ENCODE measurements at regions not wholly inside any gene's neighbourhood (a gene's known extent, or its start where the extent isn't known, plus 50 kb on each side); places are given as distances from the start of the nearest gene placed in this dataset.
"Not testable (repeated sequence)": the region's sequence is repeated elsewhere in the genome, so short reads cannot be mapped to it uniquely, and the experiment has no call there.

DNA sequence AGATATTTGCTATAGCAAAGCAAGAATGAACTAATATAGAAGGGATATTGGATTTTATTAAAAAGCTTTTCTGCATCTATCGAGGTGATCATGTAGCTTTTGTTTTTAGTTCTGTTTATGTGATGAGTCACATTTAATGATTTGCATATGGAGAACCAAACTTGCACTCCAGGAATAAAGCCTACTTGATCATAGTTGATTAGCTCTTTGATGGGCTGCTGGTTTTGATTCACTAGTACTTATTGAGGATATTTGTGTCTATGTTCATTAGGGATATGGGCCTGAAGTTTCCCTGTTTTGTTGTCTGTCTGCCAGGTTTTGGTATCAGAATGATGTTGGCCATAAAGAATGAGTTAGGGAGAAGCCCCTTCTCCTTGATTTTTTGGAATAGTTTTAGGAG lies 310.7 kb downstream of the ARPP21 start:
- no peak for DNase-seq

DNA sequence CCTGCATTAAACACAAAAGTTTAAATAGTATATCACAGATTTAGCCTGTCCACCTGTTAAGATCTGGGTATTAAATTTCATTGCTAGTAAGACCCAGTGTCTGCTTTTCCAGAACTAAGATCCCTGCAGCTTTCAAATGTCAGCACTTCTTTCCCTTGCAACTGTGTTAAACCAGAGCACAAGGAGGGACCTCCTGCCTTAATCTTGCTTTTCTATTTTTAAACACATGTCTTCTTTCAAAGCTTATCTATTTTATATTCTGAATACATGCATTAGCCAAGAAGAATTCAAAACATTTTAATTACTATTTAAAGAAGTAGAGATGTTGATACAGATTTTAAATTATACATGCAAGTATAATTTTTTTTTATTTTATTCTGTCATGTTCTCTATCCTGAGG lies 315.1 kb downstream of the ARPP21 start:
- no peak for DNase-seq

DNA sequence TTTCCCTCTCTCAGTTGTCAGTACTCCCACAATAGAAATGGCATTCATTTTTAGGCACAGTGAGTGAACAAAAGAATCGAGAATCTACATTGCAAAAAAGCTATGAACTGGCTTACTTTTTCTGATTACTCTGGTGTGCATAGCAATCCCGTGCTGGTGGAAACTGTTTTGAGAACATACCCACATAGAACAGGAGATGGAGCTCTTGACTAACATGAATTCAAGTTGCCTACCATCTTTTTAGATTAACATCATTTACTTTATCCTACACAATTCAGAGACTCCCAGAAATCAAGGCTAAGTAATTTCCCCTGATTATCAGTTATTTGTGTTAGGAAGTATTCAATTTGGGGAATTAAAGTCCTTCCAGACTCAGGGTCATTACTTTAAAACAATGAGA lies 326.6 kb downstream of the ARPP21 start:
- no peak for DNase-seq

DNA sequence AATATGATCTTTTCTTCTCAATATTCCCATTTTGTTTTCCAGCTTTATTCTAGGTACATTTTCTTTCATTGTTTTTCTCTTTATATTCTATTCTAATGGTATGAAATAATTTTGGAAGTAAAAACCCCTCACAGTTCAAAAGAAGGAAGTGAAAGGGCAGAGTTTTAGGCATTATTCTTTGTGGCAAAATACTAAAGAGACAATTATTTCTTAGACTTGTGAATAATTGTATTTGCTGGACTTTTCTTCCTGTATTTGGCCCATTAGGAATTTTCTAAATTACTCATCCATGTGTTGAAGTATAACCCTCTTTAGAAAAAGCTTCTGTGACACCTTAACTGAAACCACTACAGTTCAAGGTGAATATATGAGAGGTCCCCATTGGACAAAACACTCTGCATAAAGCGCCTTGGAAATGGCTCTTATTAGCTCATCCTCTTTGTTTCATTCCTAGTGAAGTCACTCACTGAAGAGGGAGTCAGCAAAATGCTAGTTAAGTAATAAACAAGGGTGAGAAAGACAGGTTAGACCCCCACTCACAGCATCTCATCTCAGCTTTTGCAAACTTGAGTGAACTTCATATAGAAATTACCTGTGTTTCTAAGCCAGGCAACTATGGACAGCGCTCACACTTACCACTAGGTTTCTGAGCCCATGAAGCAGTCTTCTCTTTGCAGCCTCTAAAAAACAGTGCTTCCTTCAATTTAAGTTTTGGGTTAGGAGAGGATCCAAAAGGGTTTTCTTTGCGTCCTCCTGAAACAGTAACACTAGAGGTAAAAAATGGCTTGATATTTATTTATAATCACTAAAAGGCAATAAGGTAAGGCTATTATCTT lies 327.5 kb downstream of the ARPP21 start:
- DNase-seq: no peak

DNA sequence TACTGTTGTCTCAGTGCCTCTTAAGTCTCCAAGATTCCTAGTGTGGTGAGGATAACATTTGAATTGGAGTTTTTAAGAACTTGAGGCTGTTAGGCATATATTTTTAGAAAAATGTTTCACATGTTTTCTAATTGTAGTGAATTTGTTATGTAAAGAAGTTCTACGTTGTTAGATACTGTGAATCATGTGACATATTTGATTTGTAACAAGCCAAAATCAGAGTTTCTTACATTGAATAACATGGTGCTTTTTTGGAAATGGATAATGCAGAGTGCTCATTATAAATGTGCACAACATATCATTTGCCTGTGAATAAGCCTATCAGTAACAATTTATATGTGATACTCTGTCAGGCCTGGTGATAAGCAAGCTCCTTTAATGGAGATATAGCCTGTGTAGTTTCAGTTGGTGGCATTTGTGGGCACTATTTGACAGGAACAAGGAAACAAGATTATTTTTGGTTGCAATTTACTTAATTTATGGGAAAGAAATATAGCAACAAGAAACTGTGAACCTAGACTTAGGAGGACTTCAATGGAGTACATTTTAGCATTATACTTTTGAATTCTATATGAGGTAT lies 328.8 kb downstream of the ARPP21 start:
- no peak for DNase-seq

DNA sequence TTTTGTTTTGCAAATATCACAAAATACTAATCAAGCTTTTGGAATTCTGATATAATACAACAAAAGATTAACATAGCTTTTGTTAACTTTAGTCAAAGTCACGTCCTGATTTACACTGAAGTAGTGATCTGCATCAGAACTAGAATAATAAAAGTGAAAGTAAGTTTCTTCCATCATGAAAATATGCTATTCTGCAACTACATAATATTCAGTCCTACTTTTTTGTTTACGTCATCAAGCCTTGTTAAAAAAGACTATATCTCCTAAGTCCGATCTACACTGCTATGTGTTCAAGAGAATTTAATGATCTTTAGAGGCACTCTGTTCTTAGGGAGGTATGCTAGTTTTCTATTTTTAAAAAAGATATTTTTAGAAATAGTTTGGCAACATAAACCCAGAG lies 330.1 kb downstream of the ARPP21 start:
- DNase-seq: no peak

DNA sequence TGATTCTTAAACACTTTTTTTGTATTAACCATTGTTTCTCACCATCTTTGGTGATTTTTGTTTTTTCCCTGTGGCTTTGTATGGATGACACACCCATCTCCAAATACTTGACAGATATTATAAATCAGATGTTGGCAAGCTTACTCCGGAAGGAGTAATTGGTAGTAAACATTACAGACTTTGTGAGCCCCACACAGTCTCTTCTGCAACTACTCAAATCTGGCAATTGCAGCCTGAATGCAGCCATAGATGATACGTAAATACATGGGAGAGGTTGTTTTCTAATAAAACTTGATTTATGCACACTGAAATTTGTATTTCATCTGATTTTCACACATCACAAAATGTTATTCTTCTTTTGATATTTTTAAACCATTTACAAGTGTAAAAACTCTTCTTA lies 331.5 kb downstream of the ARPP21 start:
- DNase-seq: no peak

DNA sequence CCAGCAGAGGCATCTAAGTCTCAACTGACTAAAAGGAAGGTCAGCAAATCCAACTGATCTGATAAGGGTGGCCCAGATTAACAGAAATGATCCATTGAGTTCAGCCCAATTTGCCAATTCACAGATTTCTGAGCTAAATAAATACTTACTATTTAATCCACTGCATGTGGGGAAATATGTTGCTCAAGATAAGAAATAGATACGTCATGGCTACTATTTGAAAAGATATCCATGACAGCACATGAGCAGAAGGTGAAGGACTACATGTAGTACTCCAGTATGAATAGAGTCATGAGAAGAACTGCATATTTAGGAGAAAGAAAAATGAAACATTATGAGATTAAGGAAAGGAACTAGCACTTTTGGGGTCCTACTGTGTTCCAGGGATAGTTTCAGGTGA lies 332.4 kb downstream of the ARPP21 start:
- no peak for DNase-seq

DNA sequence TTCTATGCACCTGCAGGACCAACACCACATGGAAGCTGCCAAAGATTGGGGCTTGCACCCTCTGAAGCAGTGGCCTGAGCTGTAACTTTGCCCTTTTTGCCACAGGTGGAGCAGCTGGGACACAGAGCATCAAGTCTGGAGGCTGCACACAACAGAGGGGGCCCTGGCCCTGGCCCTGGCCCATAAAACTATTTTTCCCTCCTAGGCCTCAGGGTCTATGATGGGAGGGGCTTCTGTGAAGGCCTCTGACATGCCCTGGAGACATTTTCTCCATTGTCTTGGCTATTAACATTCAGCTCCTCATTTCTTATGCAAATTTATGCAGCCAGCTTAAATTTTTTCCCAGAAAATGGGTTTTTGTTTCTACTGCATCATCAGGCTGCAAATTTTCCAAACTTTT lies 335.5 kb downstream of the ARPP21 start:
- DNase-seq: no peak

DNA sequence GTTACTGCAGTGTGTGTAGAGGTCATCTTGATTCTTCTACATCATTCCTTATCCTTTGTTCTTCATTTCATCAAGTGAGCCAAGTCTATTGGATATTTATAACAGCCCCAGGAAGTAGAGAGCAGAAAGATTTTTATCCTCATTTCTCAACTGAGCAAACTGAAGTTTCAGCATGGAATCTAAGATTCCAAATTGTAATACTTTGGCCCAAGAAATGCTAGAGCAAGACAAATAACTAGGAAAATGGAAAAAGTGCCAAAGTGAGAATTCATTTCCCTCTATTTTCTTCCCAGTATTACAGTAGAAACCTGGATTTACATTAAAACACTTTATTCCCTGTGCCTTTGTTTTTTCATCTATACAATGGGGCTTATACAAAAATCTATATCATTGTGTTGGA lies 346.8 kb downstream of the ARPP21 start:
- DNase-seq: no peak

DNA sequence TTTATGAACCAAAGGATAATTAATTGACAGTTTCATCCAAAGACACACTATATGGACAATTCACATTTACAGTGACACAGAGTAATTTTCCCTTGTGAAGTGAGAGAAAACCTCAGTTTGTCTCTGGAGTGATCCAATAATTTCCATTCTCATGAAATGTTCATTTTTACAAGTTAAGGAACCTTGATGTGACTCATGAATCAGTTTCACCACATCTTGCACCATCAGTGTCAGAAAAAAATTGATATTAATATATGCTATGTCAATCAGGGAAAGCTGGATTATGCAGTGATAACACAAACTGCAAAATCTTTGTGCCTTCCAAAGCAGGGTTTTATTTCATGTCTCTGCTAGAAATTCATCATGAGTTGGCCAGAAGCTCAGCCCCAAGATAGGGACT lies 348.1 kb downstream of the ARPP21 start:
- DNase-seq: no peak

DNA sequence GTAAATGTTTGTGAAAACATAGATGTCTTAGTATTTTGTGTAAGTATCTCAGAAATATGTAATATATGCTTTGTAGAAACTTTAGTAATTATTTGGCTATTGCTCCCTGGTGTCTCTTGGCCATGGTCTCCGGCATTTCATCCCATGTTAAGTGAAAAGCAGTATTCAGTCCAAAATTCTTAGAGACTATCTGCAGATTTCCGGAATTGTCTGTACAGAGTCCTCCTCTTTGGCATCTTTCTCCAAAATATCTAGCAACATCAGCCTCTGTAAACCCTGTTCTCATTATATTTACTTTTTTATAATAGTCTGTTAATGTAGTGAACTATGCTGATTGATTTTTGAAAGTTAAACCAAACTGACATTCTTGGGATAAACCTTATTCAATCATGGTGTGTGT lies 352.7 kb downstream of the ARPP21 start:
- DNase-seq: no peak

DNA sequence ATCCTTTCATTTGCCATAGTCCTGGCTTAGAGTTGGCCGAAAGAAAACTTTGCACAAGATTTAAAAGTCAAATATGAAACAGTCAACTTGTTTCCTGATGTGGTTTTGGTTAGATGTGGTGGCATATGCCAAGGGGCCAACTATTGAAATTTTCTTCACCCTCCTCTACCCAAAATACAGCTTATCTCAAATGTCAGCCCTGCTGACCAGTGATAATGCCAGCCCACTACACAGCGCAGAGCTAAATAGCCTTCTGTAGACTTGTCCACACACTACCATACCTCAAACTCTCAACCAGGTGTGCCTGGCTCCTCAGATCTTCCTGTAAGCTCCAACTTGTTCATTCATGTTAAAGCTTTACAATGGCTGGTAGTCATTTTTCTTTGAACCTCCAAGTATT lies 368.5 kb upstream of the STAC start:
- no peak for DNase-seq

DNA sequence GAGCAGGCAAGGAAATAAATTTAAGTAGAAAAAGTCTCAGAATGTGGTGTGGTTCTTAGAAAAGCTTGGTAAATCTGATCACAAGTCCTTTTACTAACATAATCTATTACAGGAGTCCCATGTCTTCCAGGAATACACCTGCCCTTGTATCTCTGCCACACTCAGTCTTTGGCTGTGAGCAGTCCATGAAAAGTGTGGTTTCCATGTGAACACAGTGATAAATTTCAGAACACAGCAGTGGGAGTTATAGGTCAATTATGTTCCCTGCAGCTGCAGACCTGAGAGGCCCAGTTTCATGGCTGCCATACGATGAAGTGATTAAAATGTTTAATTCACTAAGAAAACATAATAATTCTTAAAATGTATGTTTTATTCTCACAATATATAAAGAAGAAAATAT lies 366.9 kb upstream of the STAC start:
- DNase-seq: no peak

DNA sequence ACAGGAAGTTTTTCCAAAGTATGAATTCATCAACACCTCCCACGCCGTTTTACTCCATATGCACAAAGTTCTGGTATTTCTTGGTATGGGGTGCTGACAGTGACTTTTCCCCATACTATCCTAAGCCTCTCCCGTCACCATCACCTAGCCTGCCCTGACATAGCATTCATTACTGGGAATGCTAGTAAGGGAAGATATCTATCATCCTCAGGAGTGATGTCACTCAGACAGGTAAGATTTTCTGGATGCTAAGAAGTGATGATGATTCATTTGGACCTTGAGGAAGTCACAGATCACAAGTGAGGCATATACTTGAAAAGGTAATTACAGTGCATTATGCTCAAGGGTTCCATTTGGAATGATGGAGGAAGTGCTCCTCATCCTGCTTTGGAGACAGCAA lies 355.1 kb upstream of the STAC start:
- DNase-seq: no peak

DNA sequence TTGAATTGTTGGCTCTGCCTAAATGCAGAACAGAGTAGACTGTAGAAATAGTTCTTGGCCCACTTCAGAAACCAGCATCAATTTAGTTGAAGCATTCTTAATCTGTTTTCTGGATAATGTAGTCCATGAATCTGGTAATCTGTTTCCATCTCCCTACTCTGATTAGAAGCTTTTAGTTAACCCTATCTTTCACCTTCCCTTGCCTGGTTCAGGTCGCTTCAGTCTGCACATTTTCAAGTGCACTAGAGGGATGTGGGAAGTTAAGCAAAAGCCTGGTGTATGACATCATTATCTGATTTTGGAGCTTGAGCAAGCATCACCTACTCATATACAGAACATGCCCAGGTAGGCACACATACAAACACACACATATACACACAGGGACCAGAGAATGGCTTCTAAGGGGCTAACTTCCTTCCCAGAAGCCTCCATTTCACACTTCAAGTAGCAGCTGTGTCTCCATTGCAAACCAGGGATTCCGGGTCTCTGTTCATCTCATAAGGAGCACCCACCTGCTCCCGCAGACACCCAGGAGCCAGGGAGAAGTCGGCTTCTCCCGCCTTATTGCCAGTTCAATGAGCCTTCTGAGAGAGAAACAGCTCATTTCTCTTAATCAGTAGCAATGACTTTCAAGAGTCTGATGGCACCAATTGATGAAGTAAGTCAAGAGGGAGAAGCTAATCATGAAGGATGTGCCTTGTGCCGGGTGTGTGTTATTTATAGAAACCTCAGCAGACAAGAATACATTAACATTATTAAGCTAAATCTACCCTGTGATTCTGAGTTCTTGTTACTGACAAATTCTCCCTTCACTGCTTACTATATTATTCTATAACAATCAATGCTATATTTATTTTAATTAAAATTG lies 347.9 kb upstream of the STAC start:
- DNase-seq: no peak

DNA sequence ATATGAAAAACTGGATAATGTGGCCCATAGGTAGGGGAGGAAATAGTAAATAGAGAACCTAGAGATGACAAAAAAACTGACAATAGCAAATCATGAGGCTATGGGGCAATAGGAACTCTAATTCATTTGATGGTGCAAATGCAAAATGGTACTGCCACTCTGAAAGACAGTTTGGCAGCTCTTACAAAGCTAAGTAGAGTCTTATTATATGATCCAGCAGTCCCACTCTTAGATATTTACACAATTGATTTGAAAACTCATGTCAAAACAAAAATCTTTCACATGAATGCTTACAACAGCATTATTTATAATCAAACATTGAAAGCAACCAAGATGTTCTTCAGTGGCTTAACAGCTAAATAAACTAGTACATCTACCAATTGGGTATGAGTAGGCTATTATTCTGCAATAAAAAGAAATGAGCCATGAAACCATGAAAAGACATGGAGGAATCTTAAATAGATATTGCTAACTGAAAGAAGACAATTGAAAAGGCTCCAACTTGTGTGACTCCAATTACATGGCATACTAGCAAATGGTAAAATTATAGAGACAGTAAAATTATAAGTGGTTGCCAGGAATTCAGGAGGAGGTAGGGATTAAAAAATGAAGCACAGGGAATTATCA lies 321.8 kb upstream of the STAC start:
- no peak for DNase-seq

DNA sequence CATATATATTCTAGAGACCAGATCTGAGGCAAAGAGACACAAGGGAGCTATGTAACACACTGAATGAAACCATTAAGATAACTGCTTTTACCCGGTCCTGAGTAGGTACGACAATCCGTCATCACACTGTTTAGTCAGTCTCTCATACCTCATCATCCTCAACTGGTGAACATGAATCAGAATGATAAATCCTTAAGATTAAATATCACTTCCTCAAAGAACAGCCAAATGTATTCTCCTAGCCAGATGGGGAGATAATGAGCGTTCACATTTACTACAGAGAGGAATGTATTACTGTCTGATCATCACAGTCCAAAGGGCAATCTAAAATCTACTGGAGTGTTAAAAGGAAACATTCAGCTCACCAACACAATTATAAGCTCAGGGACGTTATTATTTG lies 319.4 kb upstream of the STAC start:
- no peak for DNase-seq

DNA sequence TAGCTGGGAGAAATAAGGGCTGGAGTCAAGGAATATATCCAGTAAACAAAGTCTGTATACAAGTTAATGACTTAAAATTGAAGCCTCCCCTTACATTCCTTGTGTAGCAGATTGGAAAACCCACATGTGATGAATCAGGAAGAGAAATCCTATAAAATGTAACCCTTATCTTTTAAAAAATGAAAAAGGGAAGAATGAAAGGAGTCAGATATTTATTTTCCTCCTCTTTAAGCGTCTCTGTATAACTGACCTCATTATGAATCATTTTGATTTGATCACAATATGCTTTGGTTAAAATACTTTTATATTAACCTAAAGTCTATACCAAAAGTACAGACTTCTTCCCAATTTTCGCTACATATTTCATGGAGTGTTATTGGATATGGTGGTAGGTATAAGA lies 316.3 kb upstream of the STAC start:
- no peak for DNase-seq

DNA sequence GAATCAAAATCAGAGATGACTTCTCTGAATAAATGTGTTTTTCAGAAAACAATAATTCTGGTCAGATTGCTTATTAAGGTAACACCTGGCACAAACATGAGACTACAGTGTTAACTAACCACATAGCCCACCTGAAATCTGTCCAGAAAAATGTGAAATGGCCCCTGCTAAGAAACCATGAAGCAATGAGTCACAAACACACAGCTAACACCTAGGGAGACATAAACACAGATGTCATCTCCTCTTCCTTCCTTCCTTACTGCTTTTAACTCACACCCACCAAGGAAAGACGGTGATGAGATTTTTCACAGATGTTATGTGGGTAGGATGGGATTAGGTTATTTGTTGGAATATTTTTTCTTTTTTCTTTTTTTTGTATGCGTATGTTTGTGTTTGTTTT lies 315.0 kb upstream of the STAC start:
- DNase-seq: no peak

DNA sequence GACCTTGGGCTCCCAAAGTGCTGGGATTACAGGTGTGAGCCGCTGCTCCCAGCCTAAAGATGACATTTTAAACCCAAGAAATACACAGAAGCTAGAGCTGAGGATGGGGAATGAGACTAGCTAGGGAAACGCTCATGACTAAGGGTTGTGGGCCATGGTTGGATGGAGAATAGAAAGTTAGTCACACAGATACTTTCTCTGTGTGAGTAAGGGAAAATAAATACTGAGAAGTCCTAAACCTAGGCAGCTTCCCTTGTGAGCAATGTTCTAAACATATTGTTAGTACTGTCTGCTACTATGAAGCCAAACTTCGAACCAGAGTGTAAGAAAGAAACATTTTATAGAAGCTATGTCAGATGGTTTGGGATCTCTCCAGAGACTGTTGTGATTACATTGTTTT lies 304.8 kb upstream of the STAC start:
- DNase-seq: no peak

DNA sequence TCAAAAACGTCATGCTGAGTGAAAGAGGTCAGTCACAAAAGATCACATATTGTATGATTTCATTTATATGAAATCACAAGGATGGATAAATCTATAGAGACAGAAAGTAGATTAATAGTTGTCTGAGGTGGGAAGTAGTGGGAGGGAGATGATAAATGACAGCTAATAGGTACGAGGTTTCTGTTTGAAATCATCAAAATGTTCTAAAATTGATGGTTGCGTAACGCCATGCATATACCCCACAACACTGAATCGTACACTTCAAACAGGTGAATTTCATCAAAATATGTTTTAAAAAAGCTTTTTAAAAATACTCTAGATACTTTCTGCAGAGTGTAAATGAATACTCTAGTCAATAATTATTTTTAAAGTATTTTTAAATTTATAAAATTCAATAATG lies 303.0 kb upstream of the STAC start:
- no peak for DNase-seq

DNA sequence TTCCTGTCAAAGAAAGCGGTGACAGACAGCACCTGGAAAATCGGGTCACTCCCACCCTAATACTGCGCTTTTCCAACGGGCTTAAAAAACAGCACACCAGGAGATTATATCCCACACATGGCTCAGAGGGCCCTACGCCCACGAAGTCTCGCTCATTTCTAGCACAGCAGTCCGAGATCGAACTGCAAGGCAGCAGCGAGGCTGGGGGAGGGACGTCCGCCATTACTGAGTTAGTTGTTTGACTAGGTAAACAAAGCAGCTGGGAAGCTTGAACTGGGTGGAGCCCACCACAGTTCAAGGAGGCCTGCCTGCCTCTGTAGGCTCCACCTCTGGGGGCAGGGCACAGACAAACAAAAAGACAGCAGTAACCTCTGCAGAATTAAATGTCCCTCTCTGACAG lies 297.3 kb upstream of the STAC start:
- not testable (repeated sequence) for DNase-seq

DNA sequence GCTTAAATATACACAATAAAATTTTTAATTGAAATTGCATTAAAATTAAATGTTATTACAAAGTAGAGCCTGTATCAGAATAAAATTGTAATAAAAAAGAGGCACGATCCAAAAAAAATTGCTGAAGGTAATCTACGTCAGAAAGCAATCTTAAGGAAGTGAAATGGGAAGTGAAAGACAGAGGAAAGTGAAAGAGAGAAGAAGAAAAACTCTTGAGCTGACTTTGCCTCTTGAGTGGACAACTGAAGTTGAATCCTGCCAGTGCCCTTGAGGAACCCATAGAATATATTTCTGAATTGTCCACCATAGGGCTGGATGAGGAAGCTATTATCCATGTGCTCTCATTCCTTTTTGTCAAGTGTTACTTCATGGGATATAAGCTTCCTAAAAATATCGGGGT lies 285.1 kb upstream of the STAC start:
- DNase-seq: no peak
